ENCODE measurements at regions not wholly inside any gene's neighbourhood (a gene's known extent, or its start where the extent isn't known, plus 50 kb on each side); places are given as distances from the start of the nearest gene placed in this dataset.
"Not testable (repeated sequence)": the region's sequence is repeated elsewhere in the genome, so short reads cannot be mapped to it uniquely, and the experiment has no call there.

GRCh38 chr14:106253995-106254394 is 727.6 kb downstream of the TMEM121 start:
- TF ChIP-seq CTCF (conservative IDR thresholded peaks at IDR 0.05 in 1 of 2, IDR thresholded peaks at IDR 0.05 in 1 of 2; ENCODE audit: low read depth in 1 of 2, low read length in 2 of 2); EZH2 (IDR thresholded peaks at IDR 0.05; ENCODE audit: low read length, missing control alignments): not testable (repeated sequence)
